LNCAP (cell line): ENCODE measurements at regions not wholly inside any gene's neighbourhood (a gene's known extent, or its start where the extent isn't known, plus 50 kb on each side); places are given as distances from the start of the nearest gene placed in this dataset.

Experiments used
- TF ChIP-seq, protein P1 (sequence below): fragments of 450-650 bp; IDR thresholded peaks from 2 replicates; pipeline ENCODE4 v1.5.1; 2017; ENCODE audit warnings: mild to moderate bottlenecking

DNA sequence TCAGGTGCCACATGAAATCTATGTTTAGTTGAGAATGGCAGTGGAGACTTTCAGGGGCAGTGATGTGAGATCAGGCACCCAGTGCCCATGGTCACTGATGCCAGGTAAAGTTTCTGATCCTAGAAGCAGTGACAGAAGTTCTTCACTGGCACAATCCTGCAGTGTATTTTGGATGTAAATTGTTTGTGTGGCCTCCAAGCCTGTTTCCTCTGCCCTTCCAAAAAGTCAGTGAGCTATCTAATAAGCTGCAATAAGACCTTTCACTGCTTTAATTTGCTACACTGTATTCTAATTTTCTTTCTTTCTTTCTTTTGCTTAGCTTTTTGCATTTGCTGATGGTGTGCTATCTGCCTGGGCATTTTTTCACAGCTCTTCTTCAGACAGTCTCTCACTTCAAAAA, 1348.6 kb downstream of the ADGRL3 start:
- TF ChIP-seq, protein P1, sequence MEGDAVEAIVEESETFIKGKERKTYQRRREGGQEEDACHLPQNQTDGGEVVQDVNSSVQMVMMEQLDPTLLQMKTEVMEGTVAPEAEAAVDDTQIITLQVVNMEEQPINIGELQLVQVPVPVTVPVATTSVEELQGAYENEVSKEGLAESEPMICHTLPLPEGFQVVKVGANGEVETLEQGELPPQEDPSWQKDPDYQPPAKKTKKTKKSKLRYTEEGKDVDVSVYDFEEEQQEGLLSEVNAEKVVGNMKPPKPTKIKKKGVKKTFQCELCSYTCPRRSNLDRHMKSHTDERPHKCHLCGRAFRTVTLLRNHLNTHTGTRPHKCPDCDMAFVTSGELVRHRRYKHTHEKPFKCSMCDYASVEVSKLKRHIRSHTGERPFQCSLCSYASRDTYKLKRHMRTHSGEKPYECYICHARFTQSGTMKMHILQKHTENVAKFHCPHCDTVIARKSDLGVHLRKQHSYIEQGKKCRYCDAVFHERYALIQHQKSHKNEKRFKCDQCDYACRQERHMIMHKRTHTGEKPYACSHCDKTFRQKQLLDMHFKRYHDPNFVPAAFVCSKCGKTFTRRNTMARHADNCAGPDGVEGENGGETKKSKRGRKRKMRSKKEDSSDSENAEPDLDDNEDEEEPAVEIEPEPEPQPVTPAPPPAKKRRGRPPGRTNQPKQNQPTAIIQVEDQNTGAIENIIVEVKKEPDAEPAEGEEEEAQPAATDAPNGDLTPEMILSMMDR: no peak

DNA sequence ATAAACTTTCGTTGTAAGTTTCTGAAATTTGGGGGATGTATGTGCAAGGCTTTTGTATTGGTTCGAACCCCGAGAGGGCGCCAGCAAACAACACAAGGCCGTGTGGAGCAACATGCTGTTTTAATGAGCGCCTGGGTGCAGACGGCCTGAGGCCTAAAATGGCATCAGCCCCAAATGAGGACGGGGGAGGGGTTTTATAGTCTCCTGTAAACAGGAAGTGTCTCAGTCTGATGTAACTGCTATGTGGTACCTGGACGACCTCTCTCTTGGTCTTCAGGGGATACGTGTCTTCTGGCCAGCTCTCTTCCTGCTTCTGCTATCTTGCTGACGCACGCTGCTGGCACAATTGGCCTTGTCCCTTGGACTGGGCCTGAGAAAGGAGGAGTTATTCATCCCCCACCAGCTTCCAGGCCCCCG, 1348.0 kb downstream of the ADGRL3 start:
- TF ChIP-seq, protein P1: no peak

DNA sequence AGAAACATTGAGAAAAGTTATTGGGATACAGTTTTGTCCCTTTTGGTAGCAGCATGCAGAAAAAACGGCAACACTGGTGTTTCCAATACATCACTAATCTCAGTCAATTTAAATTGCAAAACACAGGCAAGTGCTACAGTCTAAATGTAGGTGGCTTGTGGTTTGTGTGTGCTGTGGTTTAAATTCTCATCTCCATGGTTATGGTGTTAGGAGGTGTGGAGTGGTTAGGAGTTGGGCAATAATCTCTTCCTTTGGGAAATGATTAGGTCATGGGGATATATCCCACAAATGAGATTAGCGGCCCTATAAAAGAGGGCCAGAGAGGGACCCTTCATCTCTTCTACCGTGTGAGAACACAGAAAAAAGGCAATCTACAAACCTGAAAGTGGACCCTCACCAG, 1344.3 kb downstream of the ADGRL3 start:
- TF ChIP-seq, protein P1: no peak

GRCh38 chr4:62543002-62543401, 1342.9 kb downstream of the ADGRL3 start:
- TF ChIP-seq, protein P1: no peak

DNA sequence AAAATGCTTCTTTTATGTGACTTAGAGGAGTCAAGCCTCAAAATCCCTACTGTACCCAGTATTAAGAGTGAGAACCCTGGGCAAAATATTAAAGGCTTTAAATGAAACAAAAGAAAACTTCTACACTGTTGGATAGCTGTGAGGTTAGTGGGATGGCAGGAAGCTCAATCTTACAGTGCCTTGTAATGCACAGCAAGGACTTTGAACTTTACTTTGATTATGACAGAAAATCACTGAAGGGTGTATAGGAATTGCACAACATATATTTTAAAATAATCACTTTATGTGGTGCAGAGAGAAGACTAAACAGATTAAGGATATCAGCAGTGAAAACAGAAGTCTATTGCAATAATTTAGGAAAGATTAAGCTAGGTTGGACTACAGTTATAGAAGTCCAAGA, 1333.4 kb downstream of the ADGRL3 start:
- TF ChIP-seq, protein P1: no peak

GRCh38 chr4:62531731-62532130, 1331.6 kb downstream of the ADGRL3 start:
- TF ChIP-seq, protein P1: no peak

DNA sequence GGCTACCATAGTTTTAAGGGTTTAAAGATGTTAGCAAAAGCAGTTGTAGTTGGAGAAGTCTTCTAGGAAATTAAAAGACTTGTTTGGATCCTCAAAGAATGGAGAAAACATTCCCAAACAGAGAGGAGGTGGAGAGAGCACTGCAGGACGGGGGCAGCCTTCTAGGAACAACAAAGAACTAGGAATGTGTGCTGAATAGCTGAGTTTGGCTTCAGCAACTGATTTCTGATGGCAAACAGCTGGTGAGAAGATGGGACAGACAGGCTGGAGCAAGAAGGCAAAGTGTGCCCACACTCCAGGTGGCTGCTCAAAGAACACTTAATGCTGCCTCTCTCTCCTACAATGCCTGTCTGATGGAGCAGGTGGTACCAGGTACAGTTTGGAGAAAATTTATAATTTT, 1331.1 kb downstream of the ADGRL3 start:
- TF ChIP-seq, protein P1: no peak

DNA sequence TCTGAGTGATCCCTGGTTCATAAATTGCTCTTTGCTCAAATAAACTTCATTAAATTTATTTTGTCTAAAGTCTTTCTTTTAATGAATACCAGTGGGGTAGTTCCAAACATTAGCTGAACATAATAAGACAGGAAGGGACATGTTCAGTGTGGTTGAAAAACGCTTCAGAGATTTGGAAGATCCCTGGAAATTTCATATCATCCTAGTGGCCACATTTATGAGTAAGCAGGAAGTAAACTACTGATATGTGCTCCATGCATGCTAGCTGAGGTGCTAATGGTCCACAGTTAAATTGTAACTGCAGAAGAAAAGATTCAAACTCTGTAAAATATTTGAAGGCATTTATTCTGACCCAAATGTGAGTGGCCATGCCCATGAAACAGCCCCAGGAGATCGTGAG, 1328.7 kb downstream of the ADGRL3 start:
- TF ChIP-seq, protein P1: no peak
